Coronary artery (tissue), 2 donors: ENCODE measurements at regions not wholly inside any gene's neighbourhood (a gene's known extent, or its start where the extent isn't known, plus 50 kb on each side); places are given as distances from the start of the nearest gene placed in this dataset.
"Not testable (repeated sequence)": the region's sequence is repeated elsewhere in the genome, so short reads cannot be mapped to it uniquely, and the experiment has no call there.

ENCODE experiments used
- DNase-seq: peaks from one replicate; pipeline ENCODE4 v3.0.0-alpha.2; 2017; ENCODE audit warnings: low spot score
- H3K27ac ChIP-seq, 2 donors: fragments of 200-600 bp; sonication (generic); one replicate each; pipeline ENCODE4 v1.5.1; 2016 to 2019
- H3K4me3 ChIP-seq: fragments of 200-600 bp; sonication (generic); 2 replicates; pipeline ENCODE4 v1.5.1; 2016; ENCODE audit warnings: mild to moderate bottlenecking, moderate library complexity
- TF ChIP-seq, protein P1 (sequence below): fragments of 200-600 bp; sonication (generic); IDR thresholded peaks from one replicate; pipeline ENCODE4 v1.5.1; 2019; ENCODE audit warnings: antibody characterized with exemption

GRCh38 chr2:187055463-187055862 is 206.5 kb upstream of the ZSWIM2 start:
- TF ChIP-seq, protein P1, sequence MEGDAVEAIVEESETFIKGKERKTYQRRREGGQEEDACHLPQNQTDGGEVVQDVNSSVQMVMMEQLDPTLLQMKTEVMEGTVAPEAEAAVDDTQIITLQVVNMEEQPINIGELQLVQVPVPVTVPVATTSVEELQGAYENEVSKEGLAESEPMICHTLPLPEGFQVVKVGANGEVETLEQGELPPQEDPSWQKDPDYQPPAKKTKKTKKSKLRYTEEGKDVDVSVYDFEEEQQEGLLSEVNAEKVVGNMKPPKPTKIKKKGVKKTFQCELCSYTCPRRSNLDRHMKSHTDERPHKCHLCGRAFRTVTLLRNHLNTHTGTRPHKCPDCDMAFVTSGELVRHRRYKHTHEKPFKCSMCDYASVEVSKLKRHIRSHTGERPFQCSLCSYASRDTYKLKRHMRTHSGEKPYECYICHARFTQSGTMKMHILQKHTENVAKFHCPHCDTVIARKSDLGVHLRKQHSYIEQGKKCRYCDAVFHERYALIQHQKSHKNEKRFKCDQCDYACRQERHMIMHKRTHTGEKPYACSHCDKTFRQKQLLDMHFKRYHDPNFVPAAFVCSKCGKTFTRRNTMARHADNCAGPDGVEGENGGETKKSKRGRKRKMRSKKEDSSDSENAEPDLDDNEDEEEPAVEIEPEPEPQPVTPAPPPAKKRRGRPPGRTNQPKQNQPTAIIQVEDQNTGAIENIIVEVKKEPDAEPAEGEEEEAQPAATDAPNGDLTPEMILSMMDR = no peak
- Histone ChIP-seq H3K27ac (no peak overlapping the region), H3K4me3 (no peak overlapping the region)
- no peak for DNase-seq

- TF ChIP-seq, protein P1 = no peak
These were observed 205.7 kb upstream of the ZSWIM2 start for GRCh38 chr2:187054501-187055319.

DNA sequence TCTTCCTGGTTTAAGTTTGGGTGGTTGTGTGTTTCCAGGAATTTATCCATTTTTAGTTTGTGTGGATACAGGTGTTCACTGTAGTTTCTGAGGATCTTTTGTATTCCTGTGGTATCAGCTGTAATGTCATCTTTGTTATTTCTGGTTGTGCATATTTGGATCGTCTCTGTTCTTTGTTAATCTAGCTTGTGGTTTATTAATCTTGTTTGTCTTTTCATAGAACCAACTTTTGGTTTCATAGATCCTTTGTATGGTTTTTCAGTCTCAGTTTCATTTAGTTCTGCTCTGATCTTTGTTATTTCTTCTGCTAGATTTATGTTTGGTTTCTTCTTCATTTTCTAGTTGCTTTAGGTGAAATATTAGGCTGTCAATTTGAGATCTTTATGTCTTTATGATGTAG is 202.4 kb upstream of the ZSWIM2 start:
- TF ChIP-seq, protein P1 = no peak
- Histone ChIP-seq H3K27ac (no peak overlapping the region), H3K4me3 (no peak overlapping the region)
- no peak for DNase-seq

More at GRCh38 chr2:187054501-187055319, 205.7 kb upstream of the ZSWIM2 start:
- no peak overlapping the region for H3K4me3 ChIP-seq
- DNase-seq = no peak
- H3K27ac ChIP-seq = no peak overlapping the region

GRCh38 chr2:187050409-187050998 is 201.5 kb upstream of the ZSWIM2 start:
- H3K27ac ChIP-seq = no peak overlapping the region
- no peak overlapping the region for H3K4me3 ChIP-seq
- TF ChIP-seq, protein P1 = no peak
- DNase-seq = no peak

- H3K4me3 ChIP-seq = no peak overlapping the region
- no peak overlapping the region for H3K27ac ChIP-seq
- DNase-seq = no peak
- TF ChIP-seq, protein P1 = no peak
These were observed 188.3 kb upstream of the ZSWIM2 start for GRCh38 chr2:187037310-187037709.

DNA sequence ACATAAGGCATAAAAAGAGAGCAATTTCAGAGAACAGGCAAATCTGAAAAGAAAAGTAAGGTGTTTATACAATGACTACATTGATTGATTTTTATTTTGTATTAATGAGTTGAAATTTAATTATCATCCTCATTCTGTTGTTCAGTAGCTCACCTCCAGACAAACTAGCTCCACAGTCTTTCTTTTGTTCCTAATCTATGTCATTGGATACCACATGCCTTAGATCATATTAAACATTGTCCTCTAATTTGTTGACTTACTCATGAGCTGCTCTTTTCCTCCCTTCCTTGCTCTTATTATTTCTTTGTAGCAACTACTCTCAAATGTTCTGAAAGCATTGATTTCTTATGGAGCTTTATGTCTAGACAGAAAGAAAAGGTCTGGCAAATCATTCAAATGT is 185.5 kb upstream of the ZSWIM2 start:
- TF ChIP-seq, protein P1 = no peak
- DNase-seq = no peak
- no peak overlapping the region for H3K4me3 ChIP-seq
- no peak overlapping the region for H3K27ac ChIP-seq

GRCh38 chr2:187024739-187025138 is 175.8 kb upstream of the ZSWIM2 start:
- TF ChIP-seq, protein P1 = no peak
- Histone ChIP-seq H3K4me3 (no peak overlapping the region), H3K27ac (no peak overlapping the region)
- no peak for DNase-seq

- H3K4me3 ChIP-seq, H3K27ac ChIP-seq, DNase-seq: not testable (repeated sequence)
These were observed 175.0 kb upstream of the ZSWIM2 start for GRCh38 chr2:187023996-187024395.
